ENCODE measurements at regions not wholly inside any gene's neighbourhood (a gene's known extent, or its start where the extent isn't known, plus 50 kb on each side); places are given as distances from the start of the nearest gene placed in this dataset.
A peak's percentile ranks its signal among the peaks of the same experiment; 100 is the strongest.

DNA sequence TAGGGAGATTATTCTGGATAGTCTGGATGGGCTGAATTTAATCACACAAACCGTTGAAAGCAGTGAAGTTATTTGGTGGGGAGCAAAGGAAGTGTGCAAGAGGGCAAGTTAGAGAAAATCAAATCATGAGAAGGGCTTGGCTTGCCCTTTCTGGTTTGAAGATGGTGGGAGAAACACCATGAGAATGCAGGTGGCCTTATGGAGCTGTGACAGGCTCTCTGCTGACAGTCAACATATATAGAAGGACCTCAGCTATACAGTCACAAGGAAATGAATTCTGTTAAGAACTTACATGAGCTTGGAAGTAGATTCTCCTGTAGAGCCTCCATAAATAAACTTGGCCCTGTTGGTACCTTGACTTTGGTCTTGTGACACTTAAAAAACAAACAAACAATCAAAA, 72.3 kb downstream of the GMNC start:
- DNase-seq: no peak

DNA sequence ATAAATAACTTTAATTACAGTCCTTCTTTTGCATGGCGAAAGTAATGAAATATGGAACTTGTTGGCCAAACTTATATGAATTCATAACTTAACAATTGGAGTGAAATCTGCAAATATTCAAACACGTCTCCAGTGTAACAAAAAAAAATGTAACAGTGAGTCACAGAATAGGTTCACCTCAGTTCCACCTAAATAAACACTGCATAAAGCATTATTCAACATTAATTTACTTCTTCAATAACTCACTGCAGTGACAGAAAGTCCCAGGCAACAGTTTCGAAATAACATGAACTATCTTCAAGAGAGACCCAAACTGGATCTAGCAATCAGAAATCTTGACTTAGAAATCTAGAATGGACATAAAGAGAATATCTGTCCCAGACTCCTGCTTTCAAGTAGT, 75.6 kb downstream of the GMNC start:
- no peak for DNase-seq

DNA sequence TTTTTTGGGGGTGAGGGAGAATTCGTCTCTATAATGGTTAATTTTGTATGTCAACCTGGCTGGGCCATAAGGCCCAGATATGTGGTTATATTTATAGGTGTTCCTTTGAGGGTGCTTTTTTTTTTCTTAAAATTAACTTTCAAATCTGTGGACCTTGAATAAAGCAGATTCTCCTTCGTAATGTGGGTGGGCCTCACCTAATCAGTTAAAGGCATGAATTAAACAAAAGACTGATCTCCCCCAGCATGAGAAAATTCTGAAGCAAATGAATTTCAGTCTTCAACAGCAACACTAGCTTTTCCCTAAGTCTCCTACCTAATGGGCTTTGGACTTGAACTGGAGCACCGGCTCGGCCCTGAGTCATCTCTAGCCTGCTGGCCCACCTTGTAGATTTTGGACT, 77.4 kb downstream of the GMNC start:
- DNase-seq: no peak

DNA sequence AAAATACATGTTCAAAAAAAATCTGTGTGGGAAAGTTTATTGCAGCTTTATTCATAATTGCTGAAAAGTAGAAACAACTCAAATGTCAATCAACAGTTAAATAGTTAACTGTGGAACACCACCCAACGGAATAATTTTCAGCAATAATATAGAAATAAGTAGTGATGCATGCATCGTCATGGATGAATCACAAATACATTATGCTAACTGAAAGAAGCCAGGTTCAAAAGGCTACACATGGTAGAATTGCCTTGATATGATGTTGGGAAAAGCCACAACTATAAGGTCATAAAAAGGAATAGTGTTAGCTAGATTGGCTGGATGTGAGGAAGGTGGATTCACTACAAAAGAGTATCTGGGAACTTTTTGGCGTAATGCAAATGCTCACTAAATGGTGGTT, 82.0 kb downstream of the GMNC start:
- no peak for DNase-seq

- DNase-seq: no peak
These were observed 87.9 kb downstream of the GMNC start for GRCh38 chr3:190774633-190775032.

DNA sequence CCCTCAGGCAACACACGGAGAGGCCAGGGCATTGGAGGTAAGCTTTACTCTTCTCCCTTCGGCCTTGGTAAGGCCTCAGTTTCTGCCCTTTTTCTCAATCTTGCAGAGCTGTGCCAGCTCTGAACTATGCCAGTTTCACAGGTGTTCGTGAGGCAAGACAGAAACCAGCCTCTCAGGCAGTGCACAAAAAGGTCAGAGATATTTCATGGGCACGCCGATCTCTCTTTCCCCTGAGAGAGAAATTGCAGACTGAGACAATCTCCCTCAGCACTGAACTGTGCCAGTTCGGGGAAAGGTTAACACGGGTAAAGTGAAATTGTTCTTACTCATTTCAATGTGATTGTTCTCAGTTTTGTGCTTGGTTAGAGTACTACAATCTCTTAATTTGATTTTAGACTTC, 88.5 kb downstream of the GMNC start:
- DNase-seq: no peak

DNA sequence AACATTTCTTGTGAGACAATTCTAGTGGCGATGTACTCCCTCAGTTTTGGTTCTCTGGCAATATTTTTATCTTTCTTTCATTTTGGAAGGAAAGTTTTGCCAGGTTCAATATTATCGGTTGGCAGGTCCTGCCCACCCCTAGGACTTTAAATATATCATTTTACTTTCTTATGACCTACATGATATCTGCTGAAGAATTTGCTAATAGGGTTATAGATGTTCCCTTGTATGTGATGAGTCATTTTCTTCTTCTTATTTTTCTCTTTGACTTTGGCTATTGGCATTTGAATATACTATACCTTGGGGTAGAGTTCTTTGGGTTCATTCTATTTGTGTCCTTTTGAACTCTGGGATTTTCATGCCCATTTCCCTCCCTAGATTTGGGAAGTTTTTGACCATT, 89.7 kb downstream of the GMNC start:
- no peak for DNase-seq

DNA sequence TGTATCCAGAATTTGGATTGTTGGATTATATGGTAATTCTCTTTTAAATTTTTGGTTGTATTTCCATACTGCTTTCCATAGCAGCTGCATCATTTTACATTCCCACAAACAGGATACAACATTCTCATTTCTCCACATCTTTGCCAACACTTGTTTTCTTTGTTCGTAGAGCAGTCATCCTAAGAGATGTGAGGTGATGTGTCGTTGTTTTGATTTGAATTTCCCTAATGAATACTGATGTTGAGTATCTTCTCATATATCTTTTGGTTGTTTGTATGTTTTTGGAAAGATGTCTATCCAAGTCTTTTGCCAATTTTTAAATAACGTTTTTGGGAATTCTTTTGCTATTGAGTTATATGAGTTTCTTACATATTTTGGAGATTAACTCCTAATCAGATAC, 93.6 kb downstream of the GMNC start:
- no peak for DNase-seq

- DNase-seq: no peak
These were observed 94.6 kb downstream of the GMNC start for GRCh38 chr3:190767851-190768250.

GRCh38 chr3:190764231-190765134, 98.0 kb downstream of the GMNC start:
- DNase-seq: no peak

DNA sequence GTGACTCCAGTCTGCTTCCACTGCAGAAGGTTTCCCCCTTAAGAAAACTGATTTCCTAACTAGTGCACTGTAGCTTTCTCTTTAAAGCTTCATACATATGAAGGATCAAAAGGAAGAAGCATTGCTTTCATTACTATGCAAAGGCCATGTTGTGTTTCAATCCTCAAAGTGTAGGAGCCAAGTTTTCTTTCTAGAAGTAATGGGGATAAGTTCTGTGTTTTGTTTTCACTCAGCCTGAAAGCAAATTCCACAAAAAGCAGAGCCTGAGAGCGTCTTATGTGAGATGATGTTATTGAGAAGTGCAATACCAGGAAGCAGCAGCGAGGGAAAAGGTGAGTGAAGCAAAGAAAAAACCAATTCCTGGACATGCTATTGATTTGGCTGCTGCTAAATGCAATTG, 99.7 kb downstream of the GMNC start:
- DNase-seq: no peak

DNA sequence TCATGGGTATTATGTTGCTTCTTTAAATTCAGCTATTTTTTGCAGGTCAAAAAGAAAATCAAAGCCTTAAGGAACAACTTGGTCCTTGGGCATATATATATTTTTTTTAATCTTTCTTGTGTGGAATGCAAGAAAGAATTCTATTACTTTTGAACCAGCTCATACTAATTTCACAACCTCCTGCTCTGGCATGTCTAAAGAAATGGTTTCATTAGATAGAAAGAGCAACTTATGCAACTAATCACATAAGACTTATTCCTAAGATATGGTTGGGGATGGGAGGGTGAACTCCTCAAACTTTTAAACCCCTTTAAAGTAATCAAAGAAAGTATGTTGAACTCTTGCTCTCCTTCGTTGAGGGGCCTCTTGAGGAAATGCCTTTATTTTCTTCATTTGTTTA, 114.9 kb downstream of the GMNC start:
- DNase-seq: no peak

- DNase-seq: no peak
These were observed 115.5 kb downstream of the GMNC start for GRCh38 chr3:190746986-190747385.

- no peak for DNase-seq
These were observed 116.0 kb downstream of the GMNC start for GRCh38 chr3:190746531-190746930.

DNA sequence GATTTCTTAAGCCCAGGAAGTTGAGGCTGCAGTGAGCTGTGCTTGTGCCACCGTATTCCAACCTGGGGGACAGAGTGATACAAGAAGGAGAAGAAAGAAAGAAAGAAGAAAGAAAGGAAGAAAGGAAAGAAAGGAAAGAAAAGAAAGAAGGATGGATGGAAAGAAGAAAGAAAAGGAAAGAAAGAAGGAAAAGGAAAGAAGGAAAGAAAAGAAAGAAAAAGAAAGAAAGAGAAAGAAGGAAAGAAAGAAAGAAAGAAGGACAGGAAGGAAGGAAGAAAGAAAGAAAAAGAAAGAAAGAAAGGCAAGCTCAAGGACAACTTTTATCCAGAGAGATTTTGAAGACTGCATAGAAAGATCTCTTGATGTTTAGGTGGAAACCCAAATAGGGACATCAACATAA, 120.7 kb downstream of the GMNC start:
- DNase-seq: no peak

GRCh38 chr3:190739641-190740185, 122.8 kb downstream of the GMNC start:
- no peak for DNase-seq

- no peak for DNase-seq
These were observed 123.8 kb downstream of the GMNC start for GRCh38 chr3:190738636-190739155.

GRCh38 chr3:190737446-190737845, 125.0 kb downstream of the GMNC start:
- DNase-seq: no peak

GRCh38 chr3:190734490-190734889, 128.0 kb downstream of the GMNC start:
- no peak for DNase-seq

- DNase-seq: no peak
These were observed 128.8 kb downstream of the GMNC start for GRCh38 chr3:190733591-190734146.

- DNase-seq: no peak
These were observed 130.9 kb downstream of the GMNC start for GRCh38 chr3:190731596-190731995.

GRCh38 chr3:190728574-190729246, 133.8 kb downstream of the GMNC start:
- DNase-seq: peak in 1 of 2 donors; percentile 18

DNA sequence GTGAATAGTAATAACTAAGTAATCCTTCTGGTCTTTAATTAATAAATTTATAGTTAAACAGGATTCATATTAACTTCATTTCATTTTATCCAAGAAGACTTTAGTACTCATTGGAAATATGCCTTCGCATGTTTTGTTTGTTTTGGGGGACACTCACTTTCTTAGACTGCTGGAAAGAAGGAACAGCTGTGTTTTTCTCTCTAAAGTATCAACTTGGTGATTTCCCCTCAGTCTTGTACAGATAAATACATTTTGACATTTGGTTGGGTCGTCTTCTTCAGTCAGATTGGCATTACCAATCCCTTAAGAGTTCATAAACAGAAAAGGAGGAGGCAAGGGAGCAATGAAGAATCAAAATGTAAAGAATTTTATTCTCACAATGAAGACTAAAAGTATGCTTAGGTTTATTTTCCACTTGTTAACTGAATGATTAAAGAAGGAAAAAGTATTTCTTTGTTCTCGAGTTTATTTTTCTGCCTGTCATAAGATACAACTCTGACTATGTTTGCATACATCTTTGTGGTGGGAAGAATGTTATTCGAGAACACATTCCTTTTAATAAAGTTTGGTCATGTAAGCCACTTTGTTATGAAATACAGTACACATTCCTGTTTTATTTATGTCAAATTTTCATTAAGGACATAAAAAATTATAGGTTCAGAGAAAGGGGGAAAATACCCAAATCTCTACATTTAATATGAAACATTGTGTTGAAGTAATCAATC, 140.2 kb downstream of the GMNC start:
- no peak for DNase-seq
